ENCODE measurements at regions not wholly inside any gene's neighbourhood (a gene's known extent, or its start where the extent isn't known, plus 50 kb on each side); places are given as distances from the start of the nearest gene placed in this dataset.
"Not testable (repeated sequence)": the region's sequence is repeated elsewhere in the genome, so short reads cannot be mapped to it uniquely, and the experiment has no call there.

DNA sequence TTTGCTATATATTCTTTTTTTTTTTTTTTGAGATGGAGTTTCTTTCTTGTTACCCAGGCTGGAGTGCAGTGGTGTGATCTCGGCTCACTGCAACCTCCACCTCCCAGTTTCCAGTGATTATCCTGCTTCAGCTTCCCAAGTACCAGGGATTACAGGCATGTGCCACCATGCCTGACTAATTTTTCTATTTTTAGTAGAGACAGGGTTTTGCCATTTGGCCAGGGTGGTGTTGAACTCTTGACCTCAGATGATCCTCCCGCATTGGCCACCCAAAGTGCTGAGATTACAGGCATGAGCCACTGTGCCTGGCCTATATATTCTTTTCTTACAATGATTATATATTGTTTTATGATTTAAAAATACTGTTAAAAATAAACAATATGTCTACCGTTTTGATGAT, 86.6 kb downstream of the FHIP1A start:
- H3K23ac ChIP-seq (ENCODE audit: low read length in 2 of 2); H2AFZ ChIP-seq (ENCODE audit: low read depth, low read length); H3K9ac ChIP-seq (ENCODE audit: low read length); H2AK5ac ChIP-seq (ENCODE audit: low read length, severe bottlenecking); H3K4me1 ChIP-seq (ENCODE audit: control insufficient read depth, insufficient read depth, low read depth, low read length); H3K4ac ChIP-seq (ENCODE audit: low read depth in 1 of 2, low read length in 2 of 2); H3K18ac ChIP-seq (ENCODE audit: low read depth in 1 of 2, low read length in 2 of 2); H3K27me3 ChIP-seq (ENCODE audit: control insufficient read depth in 1 of 2, insufficient read depth in 1 of 2, low read length in 2 of 2); H3K4me3 ChIP-seq (ENCODE audit: insufficient read depth in 1 of 2, low read depth in 1 of 2, low read length in 2 of 2); H2BK12ac ChIP-seq (ENCODE audit: low read length in 2 of 2); H2BK120ac ChIP-seq (ENCODE audit: low read depth, low read length); H2BK15ac ChIP-seq (ENCODE audit: low read depth, poor library complexity, severe bottlenecking); H3K14ac ChIP-seq (ENCODE audit: low read length in 2 of 2); H3K4me2 ChIP-seq (ENCODE audit: low read length, poor library complexity, severe bottlenecking); H3K36me3 ChIP-seq (ENCODE audit: control insufficient read depth in 1 of 2, insufficient read depth in 2 of 2, low read depth in 1 of 2, low read length in 2 of 2); H2BK5ac ChIP-seq (ENCODE audit: low read depth, low read length, poor library complexity, severe bottlenecking); DNase-seq; H3K27ac ChIP-seq (ENCODE audit: low read length, poor library complexity, severe bottlenecking); H3K79me1 ChIP-seq (replicated peaks; ENCODE audit: low read length, poor library complexity, severe bottlenecking); H4K8ac ChIP-seq (ENCODE audit: low read length); H4K91ac ChIP-seq (ENCODE audit: low read length): not testable (repeated sequence)
- WGBS: 86% methylated on average over 1 of the region's 3 CpGs
- H3K9me3 ChIP-seq (ENCODE audit: control insufficient read depth, low read length): peaks cover 24% of the 10 kb centered on the region

DNA sequence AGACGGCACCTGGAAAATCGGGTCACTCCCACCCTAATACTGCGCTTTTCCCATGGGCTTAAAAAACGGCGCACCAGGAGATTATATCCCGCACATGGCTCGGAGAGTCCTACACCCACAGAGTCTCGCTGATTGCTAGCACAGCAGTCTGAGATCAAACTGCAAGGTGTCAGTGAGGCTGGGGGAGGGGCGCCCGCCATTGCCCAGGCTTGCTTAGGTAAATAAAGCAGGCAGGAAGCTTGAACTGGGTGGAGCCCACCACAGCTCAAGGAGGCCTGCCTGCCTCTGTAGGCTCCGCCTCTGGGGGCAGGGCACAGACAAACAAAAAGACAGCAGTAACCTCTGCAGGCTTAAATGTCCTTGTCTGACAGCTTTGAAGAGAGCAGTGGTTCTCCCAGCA, 102.6 kb downstream of the FHIP1A start:
- H3K79me1 ChIP-seq (replicated peaks; ENCODE audit: low read length, poor library complexity, severe bottlenecking); H3K27ac ChIP-seq (ENCODE audit: low read length, poor library complexity, severe bottlenecking); H2BK5ac ChIP-seq (ENCODE audit: low read depth, low read length, poor library complexity, severe bottlenecking); H3K27me3 ChIP-seq (ENCODE audit: control insufficient read depth in 1 of 2, insufficient read depth in 1 of 2, low read length in 2 of 2); H3K4me1 ChIP-seq (ENCODE audit: control insufficient read depth, insufficient read depth, low read depth, low read length); H3K9me3 ChIP-seq (ENCODE audit: control insufficient read depth, low read length); H3K23ac ChIP-seq (ENCODE audit: low read length in 2 of 2); H4K91ac ChIP-seq (ENCODE audit: low read length); H2BK15ac ChIP-seq (ENCODE audit: low read depth, poor library complexity, severe bottlenecking); H4K8ac ChIP-seq (ENCODE audit: low read length); H3K14ac ChIP-seq (ENCODE audit: low read length in 2 of 2); H2BK12ac ChIP-seq (ENCODE audit: low read length in 2 of 2); H2AK5ac ChIP-seq (ENCODE audit: low read length, severe bottlenecking); H3K9ac ChIP-seq (ENCODE audit: low read length); DNase-seq; H2BK120ac ChIP-seq (ENCODE audit: low read depth, low read length); H3K36me3 ChIP-seq (ENCODE audit: control insufficient read depth in 1 of 2, insufficient read depth in 2 of 2, low read depth in 1 of 2, low read length in 2 of 2); H2AFZ ChIP-seq (ENCODE audit: low read depth, low read length); H3K4ac ChIP-seq (ENCODE audit: low read depth in 1 of 2, low read length in 2 of 2); H3K4me3 ChIP-seq (ENCODE audit: insufficient read depth in 1 of 2, low read depth in 1 of 2, low read length in 2 of 2); H3K18ac ChIP-seq (ENCODE audit: low read depth in 1 of 2, low read length in 2 of 2); H3K4me2 ChIP-seq (ENCODE audit: low read length, poor library complexity, severe bottlenecking): not testable (repeated sequence)
- 92% methylated on average over 10 of the region's 11 CpGs for WGBS

DNA sequence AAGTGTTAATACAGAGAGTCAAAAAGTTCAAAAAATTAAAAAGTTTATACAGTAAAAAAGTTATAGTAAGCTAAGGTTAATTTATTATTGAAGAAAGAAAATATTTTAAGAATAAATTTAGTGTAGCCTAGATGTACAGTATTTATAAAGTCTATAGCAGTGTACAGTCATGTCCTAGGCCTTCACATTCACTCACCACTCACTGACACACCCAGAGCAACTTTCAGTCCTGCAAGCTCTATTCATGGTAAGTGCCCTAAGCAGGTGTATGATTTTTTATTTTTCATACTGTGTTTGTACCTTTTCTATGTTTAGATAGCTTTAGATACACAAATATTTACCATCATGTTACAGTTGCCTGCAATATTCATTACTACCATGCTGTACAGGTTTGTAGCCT, 108.9 kb downstream of the FHIP1A start:
- no peak overlapping the region for H3K4me2 ChIP-seq (ENCODE audit: low read length, poor library complexity, severe bottlenecking)
- H3K23ac ChIP-seq (ENCODE audit: low read length in 2 of 2): no peak overlapping the region
- no peak overlapping the region for H3K9ac ChIP-seq (ENCODE audit: low read length)
- H3K79me1 ChIP-seq (replicated peaks; ENCODE audit: low read length, poor library complexity, severe bottlenecking): no peaks in the 10 kb centered on the region
- H4K8ac ChIP-seq (ENCODE audit: low read length): no peak overlapping the region
- H2AK5ac ChIP-seq (ENCODE audit: low read length, severe bottlenecking): no peak overlapping the region
- no peak overlapping the region for H2AFZ ChIP-seq (ENCODE audit: low read depth, low read length)
- no peak overlapping the region for H3K4me3 ChIP-seq (ENCODE audit: insufficient read depth in 1 of 2, low read depth in 1 of 2, low read length in 2 of 2)
- H2BK15ac ChIP-seq (ENCODE audit: low read depth, poor library complexity, severe bottlenecking): no peak overlapping the region
- no peak overlapping the region for H4K91ac ChIP-seq (ENCODE audit: low read length)
- no peaks in the 10 kb centered on the region for H3K27me3 ChIP-seq (ENCODE audit: control insufficient read depth in 1 of 2, insufficient read depth in 1 of 2, low read length in 2 of 2)
- no peak overlapping the region for H2BK120ac ChIP-seq (ENCODE audit: low read depth, low read length)
- H2BK5ac ChIP-seq (ENCODE audit: low read depth, low read length, poor library complexity, severe bottlenecking): no peak overlapping the region
- no peak for DNase-seq
- H3K36me3 ChIP-seq (ENCODE audit: control insufficient read depth in 1 of 2, insufficient read depth in 2 of 2, low read depth in 1 of 2, low read length in 2 of 2): no peaks in the 10 kb centered on the region
- H2BK12ac ChIP-seq (ENCODE audit: low read length in 2 of 2): no peak overlapping the region
- H3K4me1 ChIP-seq (ENCODE audit: control insufficient read depth, insufficient read depth, low read depth, low read length): no peaks in the 10 kb centered on the region
- no peak overlapping the region for H3K27ac ChIP-seq (ENCODE audit: low read length, poor library complexity, severe bottlenecking)
- H3K18ac ChIP-seq (ENCODE audit: low read depth in 1 of 2, low read length in 2 of 2): no peak overlapping the region
- no peak overlapping the region for H3K14ac ChIP-seq (ENCODE audit: low read length in 2 of 2)
- no peaks in the 10 kb centered on the region for H3K9me3 ChIP-seq (ENCODE audit: control insufficient read depth, low read length)
- H3K4ac ChIP-seq (ENCODE audit: low read depth in 1 of 2, low read length in 2 of 2): no peak overlapping the region

DNA sequence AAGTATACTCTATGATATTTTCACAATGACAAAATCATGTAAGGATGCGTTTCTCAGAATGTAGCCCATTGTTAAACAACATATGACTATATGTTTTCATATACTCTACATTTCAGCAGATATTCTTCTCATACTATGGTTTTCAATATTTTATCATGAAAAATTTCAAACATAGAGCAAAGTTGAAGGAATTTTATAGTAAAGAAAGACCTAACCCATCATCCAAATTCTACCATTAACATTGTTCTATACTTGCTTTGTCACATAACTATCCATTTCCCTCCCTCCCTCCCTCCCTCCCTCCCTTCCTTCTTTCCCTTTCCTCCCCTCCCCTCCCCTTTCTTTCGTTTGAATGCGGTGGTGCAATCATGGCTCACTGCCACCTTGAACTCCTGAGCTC, 109.4 kb downstream of the FHIP1A start:
- Histone ChIP-seq H3K9me3 (ENCODE audit: control insufficient read depth, low read length) (no peaks in the 10 kb centered on the region), H3K23ac (ENCODE audit: low read length in 2 of 2) (no peak overlapping the region), H3K4me2 (ENCODE audit: low read length, poor library complexity, severe bottlenecking) (no peak overlapping the region), H2BK12ac (ENCODE audit: low read length in 2 of 2) (no peak overlapping the region), H2AFZ (ENCODE audit: low read depth, low read length) (no peak overlapping the region), H3K27ac (ENCODE audit: low read length, poor library complexity, severe bottlenecking) (no peak overlapping the region), H3K4me1 (ENCODE audit: control insufficient read depth, insufficient read depth, low read depth, low read length) (no peaks in the 10 kb centered on the region), H2BK5ac (ENCODE audit: low read depth, low read length, poor library complexity, severe bottlenecking) (no peak overlapping the region), H3K9ac (ENCODE audit: low read length) (no peak overlapping the region), H2BK120ac (ENCODE audit: low read depth, low read length) (no peak overlapping the region), H3K27me3 (ENCODE audit: control insufficient read depth in 1 of 2, insufficient read depth in 1 of 2, low read length in 2 of 2) (no peaks in the 10 kb centered on the region), H2BK15ac (ENCODE audit: low read depth, poor library complexity, severe bottlenecking) (no peak overlapping the region), H4K91ac (ENCODE audit: low read length) (no peak overlapping the region), H3K18ac (ENCODE audit: low read depth in 1 of 2, low read length in 2 of 2) (no peak overlapping the region), H4K8ac (ENCODE audit: low read length) (no peak overlapping the region), H3K36me3 (ENCODE audit: control insufficient read depth in 1 of 2, insufficient read depth in 2 of 2, low read depth in 1 of 2, low read length in 2 of 2) (no peaks in the 10 kb centered on the region), H2AK5ac (ENCODE audit: low read length, severe bottlenecking) (no peak overlapping the region), H3K4ac (ENCODE audit: low read depth in 1 of 2, low read length in 2 of 2) (no peak overlapping the region), H3K79me1 (replicated peaks; ENCODE audit: low read length, poor library complexity, severe bottlenecking) (no peaks in the 10 kb centered on the region), H3K4me3 (ENCODE audit: insufficient read depth in 1 of 2, low read depth in 1 of 2, low read length in 2 of 2) (no peak overlapping the region), H3K14ac (ENCODE audit: low read length in 2 of 2) (no peak overlapping the region)
- DNase-seq: no peak
- WGBS: 48% methylated on average over 2 of the region's 3 CpGs
